GM18505 (cell line): ENCODE measurements at regions not wholly inside any gene's neighbourhood (a gene's known extent, or its start where the extent isn't known, plus 50 kb on each side); places are given as distances from the start of the nearest gene placed in this dataset.

ENCODE experiments used
- ATAC-seq: cut with Tn5 transposase; IDR thresholded peaks from one replicate; pipeline ENCODE4 v1.9.1; 2021; ENCODE audit not compliant: unreplicated experiment
- POLR2A ChIP-seq: IDR thresholded peaks from 4 replicates; pipeline ENCODE4 v1.6.1; 2011; ENCODE audit warnings: borderline replicate concordance; ENCODE audit not compliant: insufficient read depth, insufficient read length; ENCODE audit errors: extremely low read depth

- no peak for ATAC-seq
- TF ChIP-seq POLR2A: no peak
Observed at GRCh38 chr14:58750321-58751269, 112.8 kb downstream of the DACT1 start.

DNA sequence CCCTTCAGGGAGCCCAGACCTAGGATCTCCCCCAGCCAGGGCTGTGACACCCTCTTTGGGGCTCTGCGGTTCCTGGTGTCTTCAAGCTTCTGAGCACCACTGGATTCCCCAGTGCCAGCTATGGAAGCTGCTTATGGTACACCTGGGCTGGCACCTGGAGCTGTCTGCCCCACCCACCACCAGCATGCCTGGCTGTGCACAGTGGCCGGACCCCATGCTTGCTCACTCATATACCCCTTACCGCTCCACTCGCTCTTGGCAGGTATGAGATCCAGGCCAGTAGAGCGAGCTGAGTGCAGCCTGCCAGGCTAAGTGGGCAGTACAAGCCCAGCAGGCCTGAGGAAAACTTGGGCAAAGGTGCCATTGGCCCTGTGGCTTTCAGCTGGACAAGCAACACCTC lies 114.0 kb downstream of the DACT1 start:
- no peak for TF ChIP-seq POLR2A
- ATAC-seq: no peak

DNA sequence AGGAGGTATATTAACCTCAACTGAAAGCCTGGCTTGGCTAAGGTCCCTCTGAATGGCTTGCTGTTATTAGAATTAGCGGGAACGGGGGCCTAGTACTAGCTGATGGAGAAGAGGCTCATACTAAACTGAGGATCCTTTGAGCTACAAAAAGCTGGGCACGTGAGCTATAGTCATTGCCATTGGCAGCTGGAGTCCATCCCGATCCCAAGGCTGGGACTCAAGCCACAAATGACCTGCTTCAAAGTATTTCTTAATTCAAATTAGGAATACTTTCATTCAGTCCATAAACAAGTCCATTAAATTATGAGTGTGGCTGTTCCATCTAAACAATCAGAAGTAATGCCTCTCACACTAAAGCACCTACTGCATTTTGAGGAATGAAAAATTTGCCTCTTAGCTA lies 114.5 kb downstream of the DACT1 start:
- TF ChIP-seq POLR2A: no peak
- no peak for ATAC-seq

GRCh38 chr14:58752771-58753201 lies 115.0 kb downstream of the DACT1 start:
- no peak for ATAC-seq
- no peak for TF ChIP-seq POLR2A

- TF ChIP-seq POLR2A: no peak
- no peak for ATAC-seq
Observed at GRCh38 chr14:58755031-58755925, 117.5 kb downstream of the DACT1 start.

- ATAC-seq: no peak
- TF ChIP-seq POLR2A: no peak
Observed at GRCh38 chr14:58760121-58760520, 122.4 kb downstream of the DACT1 start.

GRCh38 chr14:58762629-58763028 lies 124.9 kb downstream of the DACT1 start:
- TF ChIP-seq POLR2A: no peak
- ATAC-seq: no peak

GRCh38 chr14:58763210-58763609 lies 125.4 kb downstream of the DACT1 start:
- no peak for ATAC-seq
- TF ChIP-seq POLR2A: no peak

- no peak for ATAC-seq
- no peak for TF ChIP-seq POLR2A
Observed at GRCh38 chr14:58765418-58765831, 127.7 kb downstream of the DACT1 start.

DNA sequence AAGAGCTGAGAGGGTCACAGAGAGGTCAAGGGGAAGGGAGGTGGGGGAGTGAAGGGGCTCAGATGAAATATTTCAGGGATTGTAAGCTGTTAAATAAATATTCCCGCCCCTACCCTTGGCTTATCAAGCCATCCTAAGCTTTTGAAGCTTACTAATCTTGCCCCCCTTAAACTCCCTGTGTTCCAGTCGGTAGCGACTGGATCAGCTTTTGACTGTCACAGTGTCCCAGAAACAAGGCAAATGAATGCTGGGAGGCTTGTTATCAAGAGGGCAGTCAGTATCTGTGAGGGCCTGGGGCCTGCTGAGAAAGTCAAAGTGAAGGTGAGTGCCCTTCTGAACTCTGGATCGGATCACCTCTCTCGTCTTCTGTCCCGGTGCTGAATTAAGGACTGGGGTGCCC lies 128.1 kb downstream of the DACT1 start:
- no peak for ATAC-seq
- no peak for TF ChIP-seq POLR2A

DNA sequence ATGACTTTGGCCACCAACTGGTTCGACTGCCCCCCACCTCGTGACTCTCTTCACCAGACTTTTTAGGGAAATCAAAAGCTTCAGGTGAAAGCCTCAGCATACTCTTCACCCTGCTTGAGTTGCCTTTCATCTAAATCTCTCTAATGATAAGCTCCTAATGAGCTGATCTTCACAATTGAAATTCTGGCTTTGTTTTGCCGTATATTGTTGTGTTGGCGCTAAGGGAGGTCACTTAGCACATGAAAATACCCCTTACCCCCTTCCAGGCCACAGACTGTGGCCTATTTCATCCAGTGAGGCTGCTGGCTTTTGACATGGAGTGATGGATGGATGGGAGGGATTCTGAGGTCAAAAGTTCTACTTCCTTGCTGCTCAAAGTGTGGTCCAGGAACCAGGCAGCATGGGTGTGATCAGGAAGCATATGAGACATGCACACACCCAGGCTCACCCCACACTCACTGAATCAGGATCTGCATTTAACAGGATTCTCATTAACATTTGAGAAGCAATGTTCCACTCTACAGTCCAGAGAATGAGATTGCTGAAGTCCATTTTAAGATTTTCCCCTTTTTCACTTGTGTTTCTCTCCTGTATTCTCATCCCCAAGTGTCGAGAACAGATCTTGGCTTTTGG lies 131.4 kb downstream of the DACT1 start:
- TF ChIP-seq POLR2A: no peak
- no peak for ATAC-seq

- TF ChIP-seq POLR2A: no peak
- ATAC-seq: no peak
Observed at GRCh38 chr14:58769771-58770170, 132.0 kb downstream of the DACT1 start.

GRCh38 chr14:58770491-58770982 lies 132.8 kb downstream of the DACT1 start:
- no peak for ATAC-seq

More at GRCh38 chr14:58770491-58770982, 132.8 kb downstream of the DACT1 start:
- TF ChIP-seq POLR2A: no peak
